ENCODE measurements at regions not wholly inside any gene's neighbourhood (a gene's known extent, or its start where the extent isn't known, plus 50 kb on each side); places are given as distances from the start of the nearest gene placed in this dataset.

- TF ChIP-seq, protein P1, sequence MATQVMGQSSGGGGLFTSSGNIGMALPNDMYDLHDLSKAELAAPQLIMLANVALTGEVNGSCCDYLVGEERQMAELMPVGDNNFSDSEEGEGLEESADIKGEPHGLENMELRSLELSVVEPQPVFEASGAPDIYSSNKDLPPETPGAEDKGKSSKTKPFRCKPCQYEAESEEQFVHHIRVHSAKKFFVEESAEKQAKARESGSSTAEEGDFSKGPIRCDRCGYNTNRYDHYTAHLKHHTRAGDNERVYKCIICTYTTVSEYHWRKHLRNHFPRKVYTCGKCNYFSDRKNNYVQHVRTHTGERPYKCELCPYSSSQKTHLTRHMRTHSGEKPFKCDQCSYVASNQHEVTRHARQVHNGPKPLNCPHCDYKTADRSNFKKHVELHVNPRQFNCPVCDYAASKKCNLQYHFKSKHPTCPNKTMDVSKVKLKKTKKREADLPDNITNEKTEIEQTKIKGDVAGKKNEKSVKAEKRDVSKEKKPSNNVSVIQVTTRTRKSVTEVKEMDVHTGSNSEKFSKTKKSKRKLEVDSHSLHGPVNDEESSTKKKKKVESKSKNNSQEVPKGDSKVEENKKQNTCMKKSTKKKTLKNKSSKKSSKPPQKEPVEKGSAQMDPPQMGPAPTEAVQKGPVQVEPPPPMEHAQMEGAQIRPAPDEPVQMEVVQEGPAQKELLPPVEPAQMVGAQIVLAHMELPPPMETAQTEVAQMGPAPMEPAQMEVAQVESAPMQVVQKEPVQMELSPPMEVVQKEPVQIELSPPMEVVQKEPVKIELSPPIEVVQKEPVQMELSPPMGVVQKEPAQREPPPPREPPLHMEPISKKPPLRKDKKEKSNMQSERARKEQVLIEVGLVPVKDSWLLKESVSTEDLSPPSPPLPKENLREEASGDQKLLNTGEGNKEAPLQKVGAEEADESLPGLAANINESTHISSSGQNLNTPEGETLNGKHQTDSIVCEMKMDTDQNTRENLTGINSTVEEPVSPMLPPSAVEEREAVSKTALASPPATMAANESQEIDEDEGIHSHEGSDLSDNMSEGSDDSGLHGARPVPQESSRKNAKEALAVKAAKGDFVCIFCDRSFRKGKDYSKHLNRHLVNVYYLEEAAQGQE (IDR thresholded peaks at IDR 0.05; ENCODE audit: borderline replicate concordance): no peak
- TF ChIP-seq, protein P1 (CRISPR knock-in tag; IDR thresholded peaks at IDR 0.05; ENCODE audit: low read depth): no peak
- no peak for TF ChIP-seq RHOXF2B (CRISPR knock-in tag; conservative IDR thresholded peaks at IDR 0.05)
- no peak for TF ChIP-seq ZNF449 (CRISPR knock-in tag; IDR thresholded peaks at IDR 0.05)
Measured at GRCh38 chr4:130349745-130350144, 1253.8 kb downstream of the C4orf33 start (continued).
